NCI-H2081 treated with DMSO at 0.1 percent for 48 hours (cell line): ENCODE measurements at regions not wholly inside any gene's neighbourhood (a gene's known extent, or its start where the extent isn't known, plus 50 kb on each side); places are given as distances from the start of the nearest gene placed in this dataset.
"Not testable (repeated sequence)": the region's sequence is repeated elsewhere in the genome, so short reads cannot be mapped to it uniquely, and the experiment has no call there.

ENCODE experiments used
- DNase-seq: peaks from one replicate; lab custom pipeline; 2025; lab: John Stamatoyannopoulos, UW

DNA sequence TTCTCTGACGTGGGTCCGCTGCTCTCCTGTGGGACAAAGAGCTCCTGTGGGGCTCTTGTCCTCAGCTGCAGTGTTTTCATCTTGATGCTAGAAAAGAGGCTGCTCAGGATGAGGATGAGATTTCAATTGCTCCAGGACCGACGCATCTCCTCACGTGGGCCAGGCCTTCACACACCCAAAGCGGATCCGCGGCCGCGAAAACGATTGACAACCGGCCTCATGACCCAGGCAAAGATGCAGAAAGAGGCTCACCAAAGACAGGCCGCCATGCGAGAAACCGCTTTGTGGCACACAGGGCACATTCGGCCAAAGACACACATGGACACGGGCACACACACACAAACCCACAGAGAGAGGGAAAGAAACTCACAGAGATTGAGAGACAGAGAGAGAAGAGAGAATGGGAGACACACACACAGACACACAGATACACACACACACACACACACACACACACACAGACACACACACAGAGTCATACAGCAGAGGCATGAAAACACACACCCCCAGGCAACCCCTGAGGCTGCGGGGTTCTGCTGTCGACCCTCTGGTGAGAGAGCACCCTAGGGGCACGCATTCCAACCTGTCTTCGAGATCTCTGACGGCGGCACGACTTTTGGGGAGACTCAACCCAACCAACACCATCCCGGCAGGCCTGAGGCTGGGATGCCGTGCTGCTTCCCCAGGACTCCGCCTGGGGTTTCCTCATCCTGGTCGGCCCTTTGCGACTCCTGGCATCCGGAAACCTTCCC, 168.5 kb upstream of the ZNF337 start:
- DNase-seq: not testable (repeated sequence)

DNA sequence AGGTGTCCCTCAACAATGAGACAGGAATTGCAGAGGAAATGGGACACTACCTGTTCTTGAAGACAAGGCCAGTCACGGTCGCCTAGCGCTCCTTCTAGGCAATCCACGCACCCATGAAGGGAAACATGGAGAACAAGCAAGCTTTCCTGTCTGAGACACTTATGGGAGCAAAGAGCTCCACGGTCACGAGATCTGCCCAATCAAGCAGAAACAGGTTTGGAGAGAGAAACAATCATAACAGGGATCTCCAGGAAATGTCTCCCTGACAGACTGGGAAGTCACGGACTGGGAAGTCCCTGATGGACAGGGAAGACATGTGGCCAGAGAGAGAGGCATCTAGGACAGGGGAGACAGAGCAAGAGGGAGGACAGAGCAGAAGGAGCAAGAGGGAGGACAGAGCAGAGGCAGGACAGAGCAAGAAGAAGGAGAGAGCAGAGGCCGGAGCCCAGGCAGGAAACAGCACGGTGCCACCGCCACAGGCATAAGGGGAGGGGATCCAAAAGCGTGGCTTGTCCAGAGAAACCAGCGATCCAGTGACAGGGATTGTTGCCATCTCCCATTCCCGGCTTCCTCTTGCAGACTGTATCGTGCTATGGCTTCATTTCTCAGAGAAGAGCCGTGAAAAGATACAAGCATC, 167.8 kb upstream of the ZNF337 start:
- no peak for DNase-seq

DNA sequence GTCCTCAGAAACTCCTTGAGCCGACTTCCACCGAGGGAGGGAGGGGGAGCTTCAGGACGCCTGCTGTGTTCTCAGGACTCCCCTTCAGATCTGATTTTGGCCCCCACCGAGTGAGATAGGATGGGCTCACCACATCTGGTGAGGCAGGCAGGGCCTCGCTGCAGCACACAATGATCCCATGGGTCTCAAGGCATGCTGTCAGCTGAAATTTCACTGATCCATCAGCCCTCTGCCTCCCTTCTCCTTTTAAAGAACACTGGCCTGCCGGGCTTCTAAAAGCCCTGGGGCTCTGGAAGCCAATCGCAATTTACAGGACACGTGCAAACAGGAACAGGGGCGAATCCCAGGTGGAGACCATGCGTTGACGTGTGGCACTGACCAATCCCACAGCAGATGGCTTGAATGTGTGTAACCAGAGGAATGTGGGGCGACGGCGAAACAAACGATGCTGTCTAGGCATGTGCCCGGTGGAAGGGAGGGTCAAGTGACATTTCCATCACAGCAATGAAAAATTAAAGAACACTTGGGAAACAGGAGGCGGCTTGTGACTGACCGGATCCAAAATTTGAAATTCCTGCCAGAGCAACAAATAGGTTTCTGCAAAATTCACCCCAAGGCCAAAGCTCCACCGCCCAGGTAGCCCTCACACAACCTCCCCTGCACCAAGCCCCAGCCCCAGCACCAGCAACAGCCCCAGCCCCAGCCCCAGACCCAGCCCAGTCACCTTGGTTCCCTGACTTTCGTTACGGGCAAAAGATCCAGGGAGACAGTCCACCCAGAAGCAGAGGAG, 167.1 kb upstream of the ZNF337 start:
- DNase-seq: no peak

DNA sequence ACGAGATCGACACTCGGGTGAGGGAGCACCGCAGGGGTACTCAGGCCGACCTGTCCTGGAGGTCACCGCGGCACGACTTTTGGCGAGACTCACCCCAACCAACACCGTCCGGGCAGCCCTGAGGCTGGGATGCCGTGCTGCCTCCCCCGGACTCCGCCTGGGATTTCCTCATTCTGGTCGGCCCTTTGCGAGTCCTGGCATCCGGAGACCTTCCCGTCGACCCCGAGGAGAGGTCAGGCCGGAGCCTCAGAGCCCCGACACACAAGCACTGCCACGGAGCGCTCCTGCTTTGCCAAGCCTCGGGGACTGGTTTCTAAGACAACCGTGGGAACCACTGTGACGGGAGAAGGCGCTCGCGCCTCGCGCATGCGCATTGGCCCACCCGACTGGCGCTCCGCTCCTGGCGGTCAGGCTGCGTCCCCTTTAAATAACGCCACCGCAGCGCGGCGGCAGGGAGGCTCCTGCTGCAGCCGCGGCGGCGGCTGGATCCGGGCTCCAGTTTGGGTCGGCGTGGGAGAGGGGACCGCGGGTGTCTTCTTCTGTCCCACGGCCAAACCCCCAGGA, 166.4 kb upstream of the ZNF337 start:
- not testable (repeated sequence) for DNase-seq

DNA sequence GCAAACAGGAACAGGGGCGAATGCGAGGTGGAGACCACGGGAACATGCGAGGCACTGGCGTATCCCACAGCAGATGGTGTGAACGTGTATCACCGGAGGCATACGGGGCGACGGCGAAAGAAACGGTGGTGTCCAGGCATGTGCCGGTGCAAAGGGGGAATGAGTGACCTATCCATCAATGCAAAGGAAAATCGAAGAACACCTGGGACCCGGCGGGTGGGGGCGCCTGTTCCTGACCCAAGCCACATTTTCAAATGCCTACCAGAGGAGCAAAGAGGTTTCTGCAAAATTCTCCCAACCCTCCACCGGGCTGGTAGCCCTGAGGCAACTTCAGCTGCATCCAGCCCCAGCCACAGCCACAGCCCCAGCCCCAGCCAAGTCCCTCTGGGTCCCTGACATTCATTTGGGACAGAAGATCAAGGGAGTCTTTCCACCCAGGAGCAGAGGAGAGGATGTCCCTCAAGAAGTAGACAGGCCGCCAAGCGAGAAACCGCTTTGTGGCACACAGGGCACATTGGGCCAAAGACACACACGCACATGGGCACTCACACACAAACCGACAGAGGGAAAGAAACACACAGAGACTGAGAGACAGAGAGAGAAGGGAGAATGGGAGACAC, 164.0 kb upstream of the ZNF337 start:
- no peak for DNase-seq

DNA sequence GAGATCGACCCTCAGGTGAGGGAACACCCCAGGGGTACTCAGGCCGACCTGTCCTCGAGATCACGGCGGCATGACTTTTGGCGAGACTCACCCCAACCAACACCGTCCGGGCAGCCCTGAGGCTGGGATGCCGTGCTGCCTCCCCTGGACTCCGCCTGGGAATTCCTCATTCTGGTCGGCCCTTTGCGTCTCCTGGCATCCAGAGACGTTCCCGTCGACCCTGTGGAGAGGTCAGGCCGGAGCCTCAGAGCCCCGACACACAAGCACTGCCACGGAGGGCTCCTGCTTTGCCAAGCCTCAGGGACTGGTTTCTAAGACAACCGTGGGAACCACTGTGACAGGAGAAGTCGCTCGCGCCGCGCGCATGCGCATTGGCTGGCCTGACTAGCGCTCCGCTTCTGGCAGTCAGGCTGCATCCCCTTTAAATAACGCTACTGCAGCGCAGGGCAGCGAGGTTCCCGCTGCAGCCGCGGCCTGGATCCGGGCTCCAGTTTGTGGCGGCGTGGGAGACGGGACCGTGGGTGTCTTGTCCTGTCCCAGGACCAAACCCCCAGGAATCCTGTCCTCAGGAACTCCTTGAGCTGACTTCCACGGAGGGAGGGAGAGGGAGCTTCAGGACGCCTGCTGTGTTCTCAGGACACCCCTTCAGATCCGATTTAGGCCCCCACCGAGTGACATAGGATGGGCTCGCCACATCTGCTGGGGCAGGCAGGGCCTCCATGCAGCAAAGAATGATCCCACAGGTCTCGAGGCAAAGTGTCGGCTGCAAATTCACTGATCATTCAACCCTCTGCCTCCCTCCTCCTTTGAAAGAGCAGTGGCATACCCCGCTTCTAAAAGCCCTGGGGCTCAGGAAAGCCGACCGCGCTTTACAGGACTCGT, 163.2 kb upstream of the ZNF337 start:
- no peak for DNase-seq

GRCh38 chr20:25858495-25859425, 162.1 kb upstream of the ZNF337 start:
- DNase-seq: no peak

- DNase-seq: not testable (repeated sequence)
Observed at GRCh38 chr20:25857091-25857788, 160.6 kb upstream of the ZNF337 start.

DNA sequence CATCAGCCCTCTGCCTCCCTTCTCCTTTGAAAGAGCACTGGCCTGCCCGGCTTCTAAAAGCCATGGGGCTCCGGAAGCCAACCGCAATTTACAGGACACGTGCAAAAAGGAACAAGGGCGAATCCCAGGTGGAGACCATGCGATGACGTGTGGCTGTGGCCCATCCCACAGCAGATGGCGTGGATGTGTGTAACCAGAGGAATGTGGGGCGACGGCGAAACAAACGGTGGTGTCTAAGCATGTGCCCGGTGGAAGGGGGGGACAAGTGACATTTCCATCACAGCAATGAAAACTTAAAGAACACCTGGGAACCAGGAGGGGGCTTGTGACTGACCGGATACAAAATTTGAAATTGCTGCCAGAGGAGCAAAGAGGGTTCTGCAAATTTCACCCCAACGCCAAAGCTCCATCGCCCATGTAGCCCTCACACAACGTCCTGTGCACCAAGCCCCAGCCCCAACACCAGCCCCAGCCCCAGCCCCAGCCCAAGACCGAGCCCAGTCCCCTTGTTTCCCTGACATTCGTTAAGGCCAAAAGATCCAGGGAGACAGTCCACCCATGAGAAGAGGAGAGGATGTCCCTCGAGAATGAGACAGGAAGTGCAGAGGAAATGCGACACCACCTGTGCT, 159.7 kb upstream of the ZNF337 start:
- DNase-seq: no peak

DNA sequence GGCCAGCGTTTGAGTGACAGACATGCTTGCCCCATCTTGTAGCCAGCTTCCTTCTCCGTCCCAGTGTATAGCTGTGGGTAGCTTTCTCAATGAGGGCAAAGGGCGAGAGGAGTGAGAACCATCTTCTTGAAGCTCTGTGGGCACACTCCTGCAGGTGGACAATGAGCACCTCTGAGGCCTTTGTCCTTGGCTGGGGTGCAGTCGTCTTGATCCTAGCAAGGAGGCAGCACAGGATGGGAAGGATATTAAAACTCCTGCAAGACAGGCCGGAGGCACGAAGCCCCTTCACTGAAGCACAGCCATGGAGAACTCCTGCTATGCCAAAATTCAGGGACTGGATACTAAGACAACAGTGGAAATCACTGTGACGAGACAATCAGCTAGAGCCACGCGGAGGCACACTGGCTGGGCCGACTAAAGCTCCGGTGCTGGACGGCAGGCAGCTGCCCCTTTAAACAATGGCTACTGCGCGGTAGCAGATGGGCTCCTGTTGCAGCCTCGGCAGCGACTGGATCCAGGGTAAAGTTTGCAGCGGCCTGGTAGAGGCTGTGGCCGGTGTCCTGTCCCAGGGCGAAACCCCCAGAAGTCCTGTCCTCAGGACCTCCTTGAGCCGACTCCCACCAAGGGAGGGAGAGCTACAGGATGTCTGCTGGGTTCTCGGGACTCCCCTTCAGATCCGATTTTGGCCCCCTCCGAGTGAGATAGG, 159.0 kb upstream of the ZNF337 start:
- not testable (repeated sequence) for DNase-seq

GRCh38 chr20:25854666-25855065, 158.0 kb upstream of the ZNF337 start:
- not testable (repeated sequence) for DNase-seq

DNA sequence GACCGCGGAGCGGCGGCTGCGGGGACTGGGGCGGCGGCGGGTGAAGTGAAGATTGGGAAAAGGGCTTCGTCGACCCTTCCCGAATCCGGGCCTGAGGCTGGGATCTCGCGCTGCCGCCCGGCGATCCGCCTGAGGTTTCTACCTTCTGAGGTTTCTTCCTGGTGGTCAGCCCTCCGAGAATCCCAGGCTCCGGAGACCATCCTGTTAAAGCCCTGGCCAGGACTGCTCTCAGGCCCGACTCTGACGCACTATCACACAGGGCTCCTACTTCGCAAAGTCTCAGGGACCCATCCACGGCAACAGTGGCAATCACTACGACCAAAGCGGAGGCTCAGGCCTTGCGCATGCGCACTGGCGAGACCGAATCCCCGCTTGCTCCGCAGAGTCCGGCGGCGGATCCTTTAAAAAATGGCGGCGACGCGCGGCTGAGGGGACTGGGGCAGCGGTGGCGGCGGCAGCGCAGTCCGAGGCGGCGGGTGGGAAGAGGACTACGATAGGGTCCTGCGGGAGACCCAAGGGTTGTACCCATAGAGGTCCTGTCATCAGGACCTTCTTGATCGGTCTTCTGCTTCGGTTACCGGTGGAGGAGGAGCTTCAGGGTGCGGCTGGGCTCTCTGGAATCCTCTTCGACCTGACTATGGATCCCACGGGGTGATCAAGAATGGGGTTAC, 157.2 kb upstream of the ZNF337 start:
- DNase-seq: peak; percentile 44

GRCh38 chr20:25852968-25853717, 156.5 kb upstream of the ZNF337 start:
- DNase-seq: not testable (repeated sequence)

- DNase-seq: not testable (repeated sequence)
Observed at GRCh38 chr20:25850133-25850532, 153.5 kb upstream of the ZNF337 start.

DNA sequence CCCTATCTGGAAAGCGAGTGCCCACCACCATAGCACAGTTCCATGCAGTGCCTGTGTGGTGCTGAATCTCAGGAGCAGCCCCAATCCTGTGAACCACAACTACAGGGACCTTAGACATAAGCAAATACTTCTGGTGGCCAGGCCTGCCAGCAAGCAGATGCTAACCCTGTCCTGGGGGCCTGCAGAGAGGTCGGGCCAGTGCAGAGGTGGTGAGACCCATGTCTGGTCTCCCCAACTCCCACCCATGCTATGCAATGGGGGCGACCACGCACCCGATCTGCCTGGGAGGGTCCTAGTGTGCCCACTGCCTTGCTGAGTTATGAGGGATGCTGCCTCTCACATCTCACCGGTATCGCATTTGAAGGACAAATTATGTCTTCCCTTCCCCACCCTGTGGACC, 151.6 kb upstream of the ZNF337 start:
- DNase-seq: no peak

DNA sequence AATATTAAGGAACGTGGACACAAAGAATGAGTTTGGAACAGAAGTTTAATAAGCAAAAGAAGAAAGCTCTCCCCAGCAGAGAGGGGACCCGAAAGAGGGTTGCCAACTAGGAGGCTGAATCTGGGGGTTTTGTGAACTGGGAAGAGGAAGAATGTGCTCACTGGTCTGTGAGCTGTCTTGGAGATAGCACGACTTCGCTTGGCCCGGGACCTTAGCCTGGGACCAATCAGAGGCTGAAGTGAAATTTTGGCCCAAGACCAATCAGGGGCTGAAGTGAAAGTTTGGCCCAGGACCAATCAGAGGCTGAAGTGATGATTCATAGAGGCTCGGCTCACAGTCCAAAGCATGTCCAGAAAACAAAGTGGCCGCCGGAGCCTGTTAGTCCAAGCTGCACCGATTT, 148.0 kb upstream of the ZNF337 start:
- DNase-seq: not testable (repeated sequence)

DNA sequence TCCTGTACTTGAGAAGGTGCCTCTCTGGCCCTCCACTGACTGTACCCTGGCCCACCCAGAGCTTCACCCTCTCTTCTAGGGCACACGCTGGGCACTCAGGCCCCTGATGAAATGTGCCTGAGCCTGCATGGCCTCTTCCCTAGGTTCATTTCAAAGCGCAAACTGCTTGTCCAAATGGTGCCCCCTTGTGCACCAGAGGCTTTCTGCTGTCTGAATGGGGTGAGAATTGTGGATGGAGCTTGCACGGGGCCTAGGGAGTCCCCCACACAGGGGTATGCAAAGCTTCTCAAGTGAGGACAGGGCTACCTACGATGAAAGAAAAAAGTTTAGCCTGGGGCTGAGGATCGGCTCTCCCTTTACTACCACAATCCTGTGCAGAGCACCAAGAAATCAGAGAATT, 116.9 kb upstream of the ZNF337 start:
- DNase-seq: not testable (repeated sequence)
